WTC11 (cell line): ENCODE measurements at regions not wholly inside any gene's neighbourhood (a gene's known extent, or its start where the extent isn't known, plus 50 kb on each side); places are given as distances from the start of the nearest gene placed in this dataset.

Source experiments
- ATAC-seq: fragments of 200-7000 bp; cut with Tn5 transposase; 2 replicates; pipeline ENCODE4 v1.10.0; 2021; ENCODE audit warnings: mild to moderate bottlenecking, moderate library complexity
- CTCF ChIA-PET: fragments of 300-600 bp; sonication (Branson Sonifier 250); formaldehyde crosslinking; loops from one replicate; lab custom pipeline; 2021; ENCODE audit warnings: antibody characterized with exemption; lab: Charles Lee
- POLR2A ChIA-PET: fragments of 350-600 bp; sonication (Branson Sonifier 250); formaldehyde crosslinking; loops from one replicate; lab custom pipeline; 2021; ENCODE audit warnings: antibody characterized with exemption; lab: Charles Lee
- DNase-seq: peaks from one replicate; pipeline ENCODE4 v3.0.0; 2021; ENCODE audit warnings: low spot score
- H3K27ac Mint-ChIP-seq: 2 replicates; pipeline ENCODE4 v1.8.0; 2021; ENCODE audit warnings: mixed read lengths
- H3K27me3 Mint-ChIP-seq: 2 replicates; pipeline ENCODE4 v1.8.0; 2021; ENCODE audit warnings: low read depth, mild to moderate bottlenecking, moderate library complexity, mixed read lengths
- H3K36me3 Mint-ChIP-seq: 2 replicates; pipeline ENCODE4 v1.8.0; 2021; ENCODE audit warnings: mixed read lengths
- H3K4me1 Mint-ChIP-seq: 2 replicates; pipeline ENCODE4 v1.8.0; 2022; ENCODE audit warnings: mixed read lengths
- H3K4me3 Mint-ChIP-seq: 2 replicates; pipeline ENCODE4 v1.8.0; 2021; ENCODE audit warnings: mild to moderate bottlenecking, moderate library complexity, mixed read lengths
- H3K9me3 Mint-ChIP-seq: 2 replicates; pipeline ENCODE4 v1.8.0; 2021; ENCODE audit warnings: mixed read lengths
- AFF4 ChIP-seq: sonication (generic); formaldehyde crosslinking; IDR thresholded peaks from 2 replicates; pipeline ENCODE4 v1.8.1; 2023; ENCODE audit warnings: mild to moderate bottlenecking, missing genetic modification reagents, borderline replicate concordance
- CREM ChIP-seq: sonication (generic); formaldehyde crosslinking; IDR thresholded peaks from 2 replicates; pipeline ENCODE4 v1.8.1; 2022; ENCODE audit warnings: mild to moderate bottlenecking, missing genetic modification reagents, moderate library complexity
- GTF2I ChIP-seq: fragments of 250-450 bp; sonication (Bioruptor Pico); conservative IDR thresholded peaks from 2 replicates; pipeline ENCODE4 v1.4.0; 2021; ENCODE audit warnings: mild to moderate bottlenecking
- HMGXB4 ChIP-seq: sonication (generic); formaldehyde crosslinking; IDR thresholded peaks from 2 replicates; pipeline ENCODE4 v1.8.1; 2023; ENCODE audit warnings: mild to moderate bottlenecking, moderate library complexity, missing genetic modification reagents
- JAZF1 ChIP-seq: fragments of 250-450 bp; sonication (Bioruptor Pico); IDR thresholded peaks from 2 replicates; pipeline ENCODE4 v1.9.0; 2021; ENCODE audit warnings: moderate library complexity, mild to moderate bottlenecking, inconsistent platforms
- JUN ChIP-seq: sonication (generic); formaldehyde crosslinking; IDR thresholded peaks from 2 replicates; pipeline ENCODE4 v1.8.0; 2023; ENCODE audit warnings: mild to moderate bottlenecking, missing genetic modification reagents
- MAX ChIP-seq: sonication (generic); formaldehyde crosslinking; IDR thresholded peaks from 2 replicates; pipeline ENCODE4 v1.8.0; 2022; ENCODE audit warnings: mild to moderate bottlenecking, missing genetic modification reagents
- MLX ChIP-seq: sonication (generic); formaldehyde crosslinking; IDR thresholded peaks from 2 replicates; pipeline ENCODE4 v1.8.1; 2023; ENCODE audit warnings: mild to moderate bottlenecking, missing genetic modification reagents, moderate library complexity
- NFATC4 ChIP-seq: fragments of 250-450 bp; sonication (Bioruptor Pico); IDR thresholded peaks from 2 replicates; pipeline ENCODE4 v1.9.0; 2021; ENCODE audit warnings: mild to moderate bottlenecking
- NR3C1 ChIP-seq: sonication (generic); formaldehyde crosslinking; conservative IDR thresholded peaks from 2 replicates; pipeline ENCODE4 v1.8.1; 2023; ENCODE audit warnings: low read depth, mild to moderate bottlenecking, missing genetic modification reagents
- PRDM15 ChIP-seq: sonication (generic); formaldehyde crosslinking; IDR thresholded peaks from 2 replicates; pipeline ENCODE4 v1.8.0; 2022; ENCODE audit warnings: missing genetic modification reagents
- ZNF396 ChIP-seq: fragments of 250-450 bp; sonication (Bioruptor Pico); IDR thresholded peaks from 2 replicates; pipeline ENCODE4 v1.8.0; 2021; ENCODE audit warnings: mild to moderate bottlenecking, moderate library complexity, borderline replicate concordance

GRCh38 chr10:43943119-43943817 is 294.6 kb upstream of the ZNF32 start (continued):
- no peak for TF ChIP-seq PRDM15
- TF ChIP-seq JAZF1 (CRISPR knock-in tag), result no peak
- TF ChIP-seq MAX (CRISPR knock-in tag), result no peak
- TF ChIP-seq GTF2I (CRISPR knock-in tag), result no peak
- TF ChIP-seq MLX (CRISPR knock-in tag), result no peak

GRCh38 chr10:43942096-43942850 is 293.6 kb upstream of the ZNF32 start:
- DNase-seq (no peak), ATAC-seq (no peak)
- Mint-ChIP-seq H3K36me3 (no peaks in the 10 kb centered on the region), H3K27me3 (no peaks in the 10 kb centered on the region), H3K4me1 (peaks cover 8% of the 10 kb centered on the region), H3K27ac (no peak overlapping the region), H3K4me3 (no peak overlapping the region), H3K9me3 (peaks cover 14% of the 10 kb centered on the region)
- ChIA-PET CTCF (no interaction called here), POLR2A (no interaction called here)
- no peak for TF ChIP-seq NR3C1 (CRISPR knock-in tag)
- no peak for TF ChIP-seq CREM (CRISPR knock-in tag)
- no peak for TF ChIP-seq NFATC4 (CRISPR knock-in tag)
- TF ChIP-seq JUN (CRISPR knock-in tag), result no peak
- no peak for TF ChIP-seq ZNF396
- TF ChIP-seq AFF4 (CRISPR knock-in tag), result no peak
- TF ChIP-seq HMGXB4 (CRISPR knock-in tag), result no peak
